ENCODE measurements at regions not wholly inside any gene's neighbourhood (a gene's known extent, or its start where the extent isn't known, plus 50 kb on each side); places are given as distances from the start of the nearest gene placed in this dataset.

DNA sequence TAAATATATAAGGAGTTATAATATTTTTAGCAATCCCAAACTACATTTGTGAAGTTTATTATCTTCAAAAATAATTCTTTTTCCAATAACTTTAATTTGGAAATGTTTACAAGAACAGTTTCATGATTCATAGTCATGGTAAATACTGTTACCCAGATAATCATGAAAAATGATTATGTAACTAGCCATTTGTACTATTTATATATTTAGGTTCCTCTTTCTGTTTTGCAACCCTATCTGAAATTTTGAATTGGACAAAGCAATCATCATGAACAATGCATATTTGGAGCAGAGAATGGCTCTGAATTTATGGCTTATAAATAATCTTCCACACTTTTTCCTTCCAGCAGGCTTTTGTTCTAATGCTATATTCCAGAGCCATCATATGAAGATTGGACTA lies 499.7 kb downstream of the SLCO4C1 start:
- TF ChIP-seq CTCF (IDR thresholded peaks at IDR 0.05; ENCODE audit: low read depth, low read length): no peak
- no peak for TF ChIP-seq EZH2phosphoT487 (IDR thresholded peaks at IDR 0.05; ENCODE audit: low read depth)

All from OCI-LY3 (cell line).